Heart left ventricle (tissue), 16 donors: ENCODE measurements at regions not wholly inside any gene's neighbourhood (a gene's known extent, or its start where the extent isn't known, plus 50 kb on each side); places are given as distances from the start of the nearest gene placed in this dataset.

Experiments
- ATAC-seq, 4 donors: fragments of 200-7000 bp; cut with Tn5 transposase; one replicate each; pipeline ENCODE4 v1.9.1; 2020 to 2022; ENCODE audit warnings: moderate library complexity in 4 of 4, mild to moderate bottlenecking in 3 of 4, moderate number of reproducible peaks in 1 of 4
- DNase-seq, 5 donors: peaks; one replicate each; pipeline ENCODE4 v3.0.0-alpha.2; 2020
- H3K27ac ChIP-seq, 12 donors: fragments of 200-600 bp; sonication (generic) in 4 of 12; one replicate each; pipeline versions ENCODE4 v1.5.0 to v1.8.0; 2016 to 2022; ENCODE audit warnings: mild to moderate bottlenecking in 2 of 12
- H3K27me3 ChIP-seq, 9 donors: fragments of 200-600 bp; sonication (generic) in 2 of 9; one replicate each; pipeline versions ENCODE4 v1.5.1 to v1.8.0; 2016 to 2022; ENCODE audit warnings: mild to moderate bottlenecking in 3 of 9
- H3K36me3 ChIP-seq, 9 donors: fragments of 200-600 bp; sonication (generic) in 2 of 9; one replicate each; pipeline versions ENCODE4 v1.5.0 to v1.8.0; 2018 to 2022; ENCODE audit warnings: mild to moderate bottlenecking in 2 of 9
- H3K4me1 ChIP-seq, 12 donors: fragments of 200-600 bp; sonication (generic) in 4 of 12; one replicate each; pipeline versions ENCODE4 v1.5.0 to v1.8.0; 2016 to 2022; ENCODE audit warnings: mild to moderate bottlenecking in 3 of 12
- H3K4me3 ChIP-seq, 12 donors: fragments of 200-600 bp; sonication (generic) in 4 of 12; one replicate each; pipeline versions ENCODE4 v1.5.0 to v1.8.0; 2017 to 2022; ENCODE audit warnings: mild to moderate bottlenecking in 9 of 12, moderate library complexity in 4 of 12
- H3K9me3 ChIP-seq, 12 donors: fragments of 200-600 bp; sonication (generic) in 4 of 12; one replicate each; pipeline versions ENCODE4 v1.5.0 to v1.8.0; 2016 to 2022; ENCODE audit warnings: mild to moderate bottlenecking in 1 of 12
- POLR2A ChIP-seq, 2 donors: fragments of 450-650 bp; IDR thresholded peaks; one replicate each; pipeline ENCODE4 v1.6.1; 2017; ENCODE audit warnings: antibody characterized with exemption in 2 of 2, mild to moderate bottlenecking in 2 of 2, moderate library complexity in 2 of 2
- WGBS, 4 donors: extraction: QIAGEN DNeasy Blood & Tissue Kit in 2 of 4; methylation state at CpG; one replicate each; pipeline versions ENCODE4 v1.1.5 to v1.1.7; 2013 to 2018; 5-methylcytosine and 5-hydroxymethylcytosine counted together
- intact Hi-C, 10 donors: fragments of 100-400 bp; cut with DNase I; formaldehyde crosslinking; loops; one replicate each; pipeline versions ENCODE4 v1.11.1 to v1.14.2; 2022
- TF ChIP-seq, protein P1 (sequence below), 12 donors: fragments of 200-600 bp; sonication (generic) in 4 of 12; IDR thresholded peaks; one replicate each; pipeline versions ENCODE4 v1.5.0 to v1.8.0; 2018 to 2022; ENCODE audit warnings: antibody characterized with exemption in 12 of 12, mild to moderate bottlenecking in 5 of 12
- donor health status: ischemic (EF 13 %, LVEDD 7.1; RV severe dilation, severe dysfunction).
- donor health status: healthy with polysubstance abuse.
- donor health status: DM: no; HTN: yes; CAD: no.
- donor health status: DM: no; HTN: no; CAD: no.
- donor health status: ischemic (EF 25% LVEDD 6.9; RV normal size, moderate dysfunction).
- donor health status: ischemic (EF 25% LVEDD 5.7; RV mildly dilated, moderate dysfunction).
- donor health status: healthy.
- donor health status: DM: yes; HTN: yes; CAD: no.
- donor health status: ischemic (EF 35%, LVEDD 5.7; RV mildly dilated, moderate dysfunction).
- donor health status: nonischemic (EF 11% LVEDD 7.7; RV severe dilation, severe dysfunction).
- donor health status: DM: yes; HTN: yes; CAD: no.
- donor health status: PGD.
- donor health status: ischemic (EF 29% LVEDD 5.4; RV normal size, mild dysfunction).
- donor health status: nonischemic (EF 23%, LVEDD 6.1; RV moderate dilation, normal function).

DNA sequence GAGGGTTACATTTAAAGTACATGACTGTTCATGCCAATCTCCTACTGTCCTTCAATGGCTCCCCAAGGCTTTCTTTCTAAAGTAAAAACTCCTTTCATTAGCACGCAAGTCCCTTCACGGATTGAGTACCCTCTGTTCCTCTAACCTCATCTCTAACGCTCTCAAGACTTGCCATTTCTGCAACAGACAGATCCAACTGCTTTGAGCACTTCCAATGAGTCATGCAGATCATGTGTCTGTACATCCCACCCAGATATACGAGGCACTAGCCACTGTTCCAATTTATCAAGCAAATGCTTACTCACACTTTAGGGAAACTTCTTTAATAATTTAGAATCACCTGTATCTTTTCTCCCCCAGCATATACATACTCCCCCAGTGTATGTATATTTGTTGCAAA lies 332.5 kb upstream of the ZFP42 start:
- H3K27me3 ChIP-seq = no peaks in the 10 kb centered on the region
- H3K4me3 ChIP-seq = no peak overlapping the region
- H3K4me1 ChIP-seq = no peaks in the 10 kb centered on the region
- intact Hi-C loops = no loop called here
- DNase-seq (no peak), ATAC-seq (no peak)
- TF ChIP-seq, protein P1, sequence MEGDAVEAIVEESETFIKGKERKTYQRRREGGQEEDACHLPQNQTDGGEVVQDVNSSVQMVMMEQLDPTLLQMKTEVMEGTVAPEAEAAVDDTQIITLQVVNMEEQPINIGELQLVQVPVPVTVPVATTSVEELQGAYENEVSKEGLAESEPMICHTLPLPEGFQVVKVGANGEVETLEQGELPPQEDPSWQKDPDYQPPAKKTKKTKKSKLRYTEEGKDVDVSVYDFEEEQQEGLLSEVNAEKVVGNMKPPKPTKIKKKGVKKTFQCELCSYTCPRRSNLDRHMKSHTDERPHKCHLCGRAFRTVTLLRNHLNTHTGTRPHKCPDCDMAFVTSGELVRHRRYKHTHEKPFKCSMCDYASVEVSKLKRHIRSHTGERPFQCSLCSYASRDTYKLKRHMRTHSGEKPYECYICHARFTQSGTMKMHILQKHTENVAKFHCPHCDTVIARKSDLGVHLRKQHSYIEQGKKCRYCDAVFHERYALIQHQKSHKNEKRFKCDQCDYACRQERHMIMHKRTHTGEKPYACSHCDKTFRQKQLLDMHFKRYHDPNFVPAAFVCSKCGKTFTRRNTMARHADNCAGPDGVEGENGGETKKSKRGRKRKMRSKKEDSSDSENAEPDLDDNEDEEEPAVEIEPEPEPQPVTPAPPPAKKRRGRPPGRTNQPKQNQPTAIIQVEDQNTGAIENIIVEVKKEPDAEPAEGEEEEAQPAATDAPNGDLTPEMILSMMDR (IDR thresholded peaks at IDR 0.05) = no peak
- H3K36me3 ChIP-seq = no peaks in the 10 kb centered on the region
- H3K27ac ChIP-seq = no peak overlapping the region
- WGBS, 4 donors = 76 to 81% (median 78%) methylated on average over 4 of the region's 4 CpGs
- H3K9me3 ChIP-seq = peaks cover 0 to 4% (median 0%) of the 10 kb centered on the region in 12 donors

GRCh38 chr4:187664011-187664410 lies 331.6 kb upstream of the ZFP42 start:
- WGBS, 4 donors = 67 to 81% (median 75%) methylated on average over 5 of the region's 5 CpGs
- H3K27me3 ChIP-seq = no peaks in the 10 kb centered on the region
- intact Hi-C loops = no loop called here
- H3K4me3 ChIP-seq = no peak overlapping the region
- no peak overlapping the region for H3K27ac ChIP-seq
- no peaks in the 10 kb centered on the region for H3K4me1 ChIP-seq
- no peak for DNase-seq
- no peaks in the 10 kb centered on the region for H3K36me3 ChIP-seq
- peaks cover 0 to 4% (median 0%) of the 10 kb centered on the region in 12 donors for H3K9me3 ChIP-seq
- no peak for ATAC-seq
- TF ChIP-seq POLR2A (IDR thresholded peaks at IDR 0.05) = no peak
- TF ChIP-seq, protein P1 (IDR thresholded peaks at IDR 0.05) = no peak

- intact Hi-C loops = no loop called here
- WGBS, 4 donors = 10 to 23% (median 20%) methylated on average over 1 of the region's 1 CpG
- DNase-seq (no peak), ATAC-seq (no peak)
- Histone ChIP-seq H3K9me3 (peaks cover 0 to 4% (median 0%) of the 10 kb centered on the region in 12 donors), H3K36me3 (no peaks in the 10 kb centered on the region), H3K27me3 (no peaks in the 10 kb centered on the region), H3K4me3 (no peak overlapping the region), H3K27ac (no peak overlapping the region), H3K4me1 (no peaks in the 10 kb centered on the region)
- TF ChIP-seq, protein P1 (IDR thresholded peaks at IDR 0.05) = no peak
- TF ChIP-seq POLR2A (IDR thresholded peaks at IDR 0.05) = no peak
Observed at GRCh38 chr4:187665086-187665485, 330.5 kb upstream of the ZFP42 start.

- Histone ChIP-seq H3K27me3 (no peaks in the 10 kb centered on the region), H3K27ac (no peak overlapping the region), H3K4me1 (no peaks in the 10 kb centered on the region), H3K36me3 (no peaks in the 10 kb centered on the region), H3K4me3 (no peak overlapping the region), H3K9me3 (peaks cover 0 to 6% (median 0%) of the 10 kb centered on the region in 12 donors)
- WGBS, 4 donors = 65 to 75% (median 74%) methylated on average over 4 of the region's 4 CpGs
- ATAC-seq (no peak), DNase-seq (no peak)
- intact Hi-C loops = no loop called here
- no peak for TF ChIP-seq POLR2A (IDR thresholded peaks at IDR 0.05)
- TF ChIP-seq, protein P1 (IDR thresholded peaks at IDR 0.05) = no peak
Observed at GRCh38 chr4:187666034-187666433, 329.5 kb upstream of the ZFP42 start.
